COR-L47 (cell line): ENCODE measurements at regions not wholly inside any gene's neighbourhood (a gene's known extent, or its start where the extent isn't known, plus 50 kb on each side); places are given as distances from the start of the nearest gene placed in this dataset.
A peak's percentile ranks its signal among the peaks of the same experiment; 100 is the strongest.

Experiments used
- DNase-seq: peaks from one replicate; lab custom pipeline; 2025; lab: John Stamatoyannopoulos, UW

GRCh38 chr10:30256084-30256483 lies 93.0 kb downstream of the MTPAP start:
- DNase-seq, result no peak

- no peak for DNase-seq
Observed at GRCh38 chr10:30254926-30255325, 94.2 kb downstream of the MTPAP start.

- DNase-seq, result no peak
Observed at GRCh38 chr10:30248728-30249127, 100.3 kb downstream of the MTPAP start.

GRCh38 chr10:30247704-30248103 lies 101.4 kb downstream of the MTPAP start:
- no peak for DNase-seq

- DNase-seq, result no peak
Observed at GRCh38 chr10:30241422-30242110, 107.5 kb downstream of the MTPAP start.

- peak; percentile 24 for DNase-seq
Observed at GRCh38 chr10:30238836-30239235, 110.2 kb downstream of the MTPAP start.

- no peak for DNase-seq
Observed at GRCh38 chr10:30233186-30233959, 115.7 kb downstream of the MTPAP start.

GRCh38 chr10:30231709-30232108 lies 117.4 kb downstream of the MTPAP start:
- DNase-seq, result no peak

GRCh38 chr10:30231071-30231652 lies 117.9 kb downstream of the MTPAP start:
- DNase-seq, result no peak

- no peak for DNase-seq
Observed at GRCh38 chr10:30229536-30229935, 119.5 kb downstream of the MTPAP start.

GRCh38 chr10:30228417-30229036 lies 120.6 kb downstream of the MTPAP start:
- DNase-seq, result no peak

- no peak for DNase-seq
Observed at GRCh38 chr10:30227481-30227880, 121.6 kb downstream of the MTPAP start.

- no peak for DNase-seq
Observed at GRCh38 chr10:30219971-30220751, 128.9 kb downstream of the MTPAP start.

GRCh38 chr10:30216821-30217220 lies 132.3 kb downstream of the MTPAP start:
- DNase-seq, result no peak

GRCh38 chr10:30215623-30216022 lies 133.5 kb downstream of the MTPAP start:
- no peak for DNase-seq

- no peak for DNase-seq
Observed at GRCh38 chr10:30215141-30215540, 133.9 kb downstream of the MTPAP start.

GRCh38 chr10:30210296-30210695 lies 138.8 kb downstream of the MTPAP start:
- DNase-seq, result no peak

- no peak for DNase-seq
Observed at GRCh38 chr10:30208330-30208729, 140.7 kb downstream of the MTPAP start.

- DNase-seq, result no peak
Observed at GRCh38 chr10:30207485-30208052, 141.5 kb downstream of the MTPAP start.

- DNase-seq, result no peak
Observed at GRCh38 chr10:30200017-30200415, 140.6 kb upstream of the JCAD start.

GRCh38 chr10:30199376-30200016 lies 140.1 kb upstream of the JCAD start:
- DNase-seq, result no peak
